ENCODE measurements at regions not wholly inside any gene's neighbourhood (a gene's known extent, or its start where the extent isn't known, plus 50 kb on each side); places are given as distances from the start of the nearest gene placed in this dataset.

GRCh38 chr9:129411501-129412175 lies 209.3 kb downstream of the C9orf50 start:
- H3K4me3 ChIP-seq (ENCODE audit: low read depth, low read length): no peak overlapping the region
- TF ChIP-seq, protein P1, sequence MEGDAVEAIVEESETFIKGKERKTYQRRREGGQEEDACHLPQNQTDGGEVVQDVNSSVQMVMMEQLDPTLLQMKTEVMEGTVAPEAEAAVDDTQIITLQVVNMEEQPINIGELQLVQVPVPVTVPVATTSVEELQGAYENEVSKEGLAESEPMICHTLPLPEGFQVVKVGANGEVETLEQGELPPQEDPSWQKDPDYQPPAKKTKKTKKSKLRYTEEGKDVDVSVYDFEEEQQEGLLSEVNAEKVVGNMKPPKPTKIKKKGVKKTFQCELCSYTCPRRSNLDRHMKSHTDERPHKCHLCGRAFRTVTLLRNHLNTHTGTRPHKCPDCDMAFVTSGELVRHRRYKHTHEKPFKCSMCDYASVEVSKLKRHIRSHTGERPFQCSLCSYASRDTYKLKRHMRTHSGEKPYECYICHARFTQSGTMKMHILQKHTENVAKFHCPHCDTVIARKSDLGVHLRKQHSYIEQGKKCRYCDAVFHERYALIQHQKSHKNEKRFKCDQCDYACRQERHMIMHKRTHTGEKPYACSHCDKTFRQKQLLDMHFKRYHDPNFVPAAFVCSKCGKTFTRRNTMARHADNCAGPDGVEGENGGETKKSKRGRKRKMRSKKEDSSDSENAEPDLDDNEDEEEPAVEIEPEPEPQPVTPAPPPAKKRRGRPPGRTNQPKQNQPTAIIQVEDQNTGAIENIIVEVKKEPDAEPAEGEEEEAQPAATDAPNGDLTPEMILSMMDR (IDR thresholded peaks at IDR 0.05; ENCODE audit: low read depth, low read length): no peak

GRCh38 chr9:129410226-129410625 lies 210.7 kb downstream of the C9orf50 start:
- TF ChIP-seq, protein P1 (IDR thresholded peaks at IDR 0.05; ENCODE audit: low read depth, low read length): no peak
- no peak overlapping the region for H3K4me3 ChIP-seq (ENCODE audit: low read depth, low read length)

- TF ChIP-seq, protein P1 (IDR thresholded peaks at IDR 0.05; ENCODE audit: low read depth, low read length): no peak
- H3K4me3 ChIP-seq (ENCODE audit: low read depth, low read length): no peak overlapping the region
Measured at GRCh38 chr9:129408535-129409215, 212.2 kb downstream of the C9orf50 start.

- TF ChIP-seq, protein P1 (IDR thresholded peaks at IDR 0.05; ENCODE audit: low read depth, low read length): no peak
- H3K4me3 ChIP-seq (ENCODE audit: low read depth, low read length): no peak overlapping the region
Measured at GRCh38 chr9:129407905-129408452, 212.9 kb downstream of the C9orf50 start.

- TF ChIP-seq, protein P1 (IDR thresholded peaks at IDR 0.05; ENCODE audit: low read depth, low read length): no peak
- no peak overlapping the region for H3K4me3 ChIP-seq (ENCODE audit: low read depth, low read length)
Measured at GRCh38 chr9:129406278-129407225, 214.3 kb downstream of the C9orf50 start.

DNA sequence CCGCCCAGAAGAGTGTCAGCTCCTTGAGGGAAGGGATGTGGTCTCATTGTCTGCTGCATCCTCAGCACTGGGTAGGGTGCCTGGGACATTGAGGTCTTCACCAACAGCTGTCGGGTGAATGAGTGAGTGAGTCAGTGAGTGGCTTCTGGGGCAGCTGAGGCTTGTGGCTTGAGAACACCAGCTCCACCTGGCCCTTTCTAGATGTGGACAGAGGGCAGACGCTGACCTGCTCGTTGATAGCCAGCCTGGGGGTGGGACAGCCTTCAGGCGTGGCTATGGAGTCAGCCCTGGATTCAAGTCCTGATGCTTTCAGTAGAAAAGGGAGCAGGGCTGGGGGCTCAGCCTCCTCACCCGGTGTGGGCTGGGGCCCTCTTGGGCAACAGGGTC lies 215.1 kb downstream of the C9orf50 start:
- TF ChIP-seq, protein P1 (IDR thresholded peaks at IDR 0.05; ENCODE audit: low read depth, low read length): no peak
- H3K4me3 ChIP-seq (ENCODE audit: low read depth, low read length): no peak overlapping the region

Data from WI38 (cell line).